Testis (tissue), 2 donors: ENCODE measurements at regions not wholly inside any gene's neighbourhood (a gene's known extent, or its start where the extent isn't known, plus 50 kb on each side); places are given as distances from the start of the nearest gene placed in this dataset.

Experiments used
- CTCF ChIP-seq, 3 experiments: fragments of 450-650 bp in 2 of 3; fragments of 200-600 bp in 1 of 3; sonication (generic) in 1 of 3; IDR thresholded peaks; one replicate each; pipeline ENCODE4 v1.5.1; 2016 to 2019; ENCODE audit warnings: antibody characterized with exemption in 3 of 3, mild to moderate bottlenecking in 2 of 3, moderate library complexity in 1 of 3
- POLR2A ChIP-seq: fragments of 450-650 bp; IDR thresholded peaks from one replicate; pipeline ENCODE4 v1.6.1; 2017; ENCODE audit warnings: antibody characterized with exemption, mild to moderate bottlenecking, moderate library complexity

- TF ChIP-seq CTCF (IDR thresholded peaks at IDR 0.05) (no peak), POLR2A (no peak)
Observed at GRCh38 chr5:63135291-63135690, 556.7 kb downstream of the LRRC70 start.
